ENCODE measurements at regions not wholly inside any gene's neighbourhood (a gene's known extent, or its start where the extent isn't known, plus 50 kb on each side); places are given as distances from the start of the nearest gene placed in this dataset.

- TF ChIP-seq CTCF (IDR thresholded peaks at IDR 0.05) (no peak), POLR2A (IDR thresholded peaks at IDR 0.05) (no peak)
These were observed 311.2 kb downstream of the PTPRC start for GRCh38 chr1:198950036-198950435.

Measured in upper lobe of left lung (tissue), 4 donors.